Colonic mucosa (tissue), 4 donors: ENCODE measurements at regions not wholly inside any gene's neighbourhood (a gene's known extent, or its start where the extent isn't known, plus 50 kb on each side); places are given as distances from the start of the nearest gene placed in this dataset.

Source experiments
- DNase-seq: peaks from one replicate; pipeline ENCODE4 v3.0.0-alpha.2; 2020
- H3K27ac ChIP-seq: fragments of 200-600 bp; one replicate; pipeline ENCODE4 v1.8.0; 2021
- H3K27me3 ChIP-seq: fragments of 200-600 bp; one replicate; pipeline ENCODE4 v1.8.0; 2021
- H3K36me3 ChIP-seq: fragments of 200-600 bp; one replicate; pipeline ENCODE4 v1.8.0; 2021
- H3K4me1 ChIP-seq: fragments of 200-600 bp; one replicate; pipeline ENCODE4 v1.8.0; 2021; ENCODE audit warnings: mild to moderate bottlenecking
- H3K4me3 ChIP-seq: fragments of 200-600 bp; one replicate; pipeline ENCODE4 v1.8.0; 2021
- H3K9ac ChIP-seq, 2 donors: one replicate each; pipeline ENCODE4 v1.7.0; 2013; ENCODE audit warnings: control low read depth in 2 of 2, low read depth in 2 of 2, low read length in 2 of 2
- H3K9me3 ChIP-seq: fragments of 200-600 bp; one replicate; pipeline ENCODE4 v1.8.0; 2021
- CTCF ChIP-seq: fragments of 200-600 bp; IDR thresholded peaks from one replicate; pipeline ENCODE4 v1.8.0; 2022; ENCODE audit warnings: antibody characterized with exemption, mild to moderate bottlenecking
- intact Hi-C: fragments of 100-400 bp; cut with DNase I; formaldehyde crosslinking; loops from one replicate; pipeline ENCODE4 v1.14.1; 2022
- donor health status: healthy.
- donor health status: DM: no; HTN: no; CAD: no.
- donor health status: DM: no; HTN: no; CAD: no.

GRCh38 chr10:9615189-9615588 is 1402.5 kb upstream of the CELF2 start:
- no peak for DNase-seq
- Histone ChIP-seq H3K4me3 (no peak overlapping the region), H3K9ac (no peak overlapping the region), H3K4me1 (no peaks in the 10 kb centered on the region), H3K36me3 (no peaks in the 10 kb centered on the region), H3K9me3 (no peaks in the 10 kb centered on the region), H3K27me3 (no peaks in the 10 kb centered on the region), H3K27ac (no peak overlapping the region)
- intact Hi-C loops: no loop called here
- TF ChIP-seq CTCF: no peak

GRCh38 chr10:9621216-9621615 is 1396.5 kb upstream of the CELF2 start:
- no peak overlapping the region for H3K9ac ChIP-seq
- no peak overlapping the region for H3K4me3 ChIP-seq
- intact Hi-C loops: no loop called here
- H3K9me3 ChIP-seq: no peaks in the 10 kb centered on the region
- no peak for TF ChIP-seq CTCF
- no peaks in the 10 kb centered on the region for H3K4me1 ChIP-seq
- no peak overlapping the region for H3K27ac ChIP-seq
- H3K36me3 ChIP-seq: no peaks in the 10 kb centered on the region
- no peaks in the 10 kb centered on the region for H3K27me3 ChIP-seq
- DNase-seq: no peak

- Histone ChIP-seq H3K4me1 (no peaks in the 10 kb centered on the region), H3K9me3 (no peaks in the 10 kb centered on the region), H3K27ac (no peak overlapping the region), H3K36me3 (no peaks in the 10 kb centered on the region), H3K27me3 (no peaks in the 10 kb centered on the region), H3K9ac (no peak overlapping the region), H3K4me3 (no peak overlapping the region)
- no peak for DNase-seq
- intact Hi-C loops: no loop called here
- TF ChIP-seq CTCF: no peak
Measured at GRCh38 chr10:9625304-9625703, 1392.4 kb upstream of the CELF2 start.

- H3K9ac ChIP-seq: no peak overlapping the region
- DNase-seq: no peak
- no peak overlapping the region for H3K27ac ChIP-seq
- H3K4me1 ChIP-seq: no peaks in the 10 kb centered on the region
- intact Hi-C loops: no loop called here
- H3K9me3 ChIP-seq: no peaks in the 10 kb centered on the region
- TF ChIP-seq CTCF: no peak
- H3K4me3 ChIP-seq: no peak overlapping the region
- H3K27me3 ChIP-seq: no peaks in the 10 kb centered on the region
- no peaks in the 10 kb centered on the region for H3K36me3 ChIP-seq
Measured at GRCh38 chr10:9634466-9634865, 1383.2 kb upstream of the CELF2 start.

GRCh38 chr10:9635691-9636090 is 1382.0 kb upstream of the CELF2 start:
- Histone ChIP-seq H3K9ac (no peak overlapping the region), H3K4me1 (no peaks in the 10 kb centered on the region), H3K4me3 (no peak overlapping the region), H3K27ac (no peak overlapping the region), H3K36me3 (no peaks in the 10 kb centered on the region), H3K9me3 (no peaks in the 10 kb centered on the region), H3K27me3 (no peaks in the 10 kb centered on the region)
- DNase-seq: no peak
- intact Hi-C loops: no loop called here
- TF ChIP-seq CTCF: no peak

GRCh38 chr10:9636216-9636615 is 1381.5 kb upstream of the CELF2 start:
- intact Hi-C loops: no loop called here
- no peak overlapping the region for H3K27ac ChIP-seq
- H3K4me3 ChIP-seq: no peak overlapping the region
- TF ChIP-seq CTCF: no peak
- H3K9ac ChIP-seq: no peak overlapping the region
- no peaks in the 10 kb centered on the region for H3K9me3 ChIP-seq
- H3K36me3 ChIP-seq: no peaks in the 10 kb centered on the region
- DNase-seq: no peak
- no peaks in the 10 kb centered on the region for H3K4me1 ChIP-seq
- no peaks in the 10 kb centered on the region for H3K27me3 ChIP-seq
